C4-2B (cell line): ENCODE measurements at regions not wholly inside any gene's neighbourhood (a gene's known extent, or its start where the extent isn't known, plus 50 kb on each side); places are given as distances from the start of the nearest gene placed in this dataset.

ENCODE experiments used
- ZFX ChIP-seq: fragments of 450-650 bp; IDR thresholded peaks from 2 replicates; pipeline ENCODE4 v1.6.1; 2017
- TF ChIP-seq, protein P1 (sequence below): fragments of 450-650 bp; conservative IDR thresholded peaks from 2 replicates; pipeline ENCODE4 v1.5.1; 2017; ENCODE audit warnings: mild to moderate bottlenecking

DNA sequence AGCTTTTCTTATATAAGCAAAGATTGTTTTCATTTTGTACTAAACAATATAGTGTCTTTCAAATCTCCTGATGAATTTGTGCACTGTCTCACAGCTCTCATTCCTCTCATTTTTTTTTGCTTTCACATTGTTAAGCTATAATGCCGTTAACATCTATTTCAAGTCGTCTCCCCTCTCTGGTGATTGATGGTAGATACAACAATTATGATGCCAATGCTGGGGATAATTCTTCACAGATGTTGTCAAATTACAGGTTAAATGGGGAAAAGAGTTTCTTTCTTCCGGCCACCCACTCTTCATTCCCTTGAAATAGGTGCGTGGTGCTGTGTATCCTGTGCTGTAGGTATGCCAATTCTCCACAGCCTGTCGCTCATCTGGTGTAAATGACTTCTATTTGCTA lies 1053.7 kb upstream of the ZEB2 start:
- TF ChIP-seq, protein P1, sequence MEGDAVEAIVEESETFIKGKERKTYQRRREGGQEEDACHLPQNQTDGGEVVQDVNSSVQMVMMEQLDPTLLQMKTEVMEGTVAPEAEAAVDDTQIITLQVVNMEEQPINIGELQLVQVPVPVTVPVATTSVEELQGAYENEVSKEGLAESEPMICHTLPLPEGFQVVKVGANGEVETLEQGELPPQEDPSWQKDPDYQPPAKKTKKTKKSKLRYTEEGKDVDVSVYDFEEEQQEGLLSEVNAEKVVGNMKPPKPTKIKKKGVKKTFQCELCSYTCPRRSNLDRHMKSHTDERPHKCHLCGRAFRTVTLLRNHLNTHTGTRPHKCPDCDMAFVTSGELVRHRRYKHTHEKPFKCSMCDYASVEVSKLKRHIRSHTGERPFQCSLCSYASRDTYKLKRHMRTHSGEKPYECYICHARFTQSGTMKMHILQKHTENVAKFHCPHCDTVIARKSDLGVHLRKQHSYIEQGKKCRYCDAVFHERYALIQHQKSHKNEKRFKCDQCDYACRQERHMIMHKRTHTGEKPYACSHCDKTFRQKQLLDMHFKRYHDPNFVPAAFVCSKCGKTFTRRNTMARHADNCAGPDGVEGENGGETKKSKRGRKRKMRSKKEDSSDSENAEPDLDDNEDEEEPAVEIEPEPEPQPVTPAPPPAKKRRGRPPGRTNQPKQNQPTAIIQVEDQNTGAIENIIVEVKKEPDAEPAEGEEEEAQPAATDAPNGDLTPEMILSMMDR, result no peak
- no peak for TF ChIP-seq ZFX
